ENCODE measurements at regions not wholly inside any gene's neighbourhood (a gene's known extent, or its start where the extent isn't known, plus 50 kb on each side); places are given as distances from the start of the nearest gene placed in this dataset.

DNA sequence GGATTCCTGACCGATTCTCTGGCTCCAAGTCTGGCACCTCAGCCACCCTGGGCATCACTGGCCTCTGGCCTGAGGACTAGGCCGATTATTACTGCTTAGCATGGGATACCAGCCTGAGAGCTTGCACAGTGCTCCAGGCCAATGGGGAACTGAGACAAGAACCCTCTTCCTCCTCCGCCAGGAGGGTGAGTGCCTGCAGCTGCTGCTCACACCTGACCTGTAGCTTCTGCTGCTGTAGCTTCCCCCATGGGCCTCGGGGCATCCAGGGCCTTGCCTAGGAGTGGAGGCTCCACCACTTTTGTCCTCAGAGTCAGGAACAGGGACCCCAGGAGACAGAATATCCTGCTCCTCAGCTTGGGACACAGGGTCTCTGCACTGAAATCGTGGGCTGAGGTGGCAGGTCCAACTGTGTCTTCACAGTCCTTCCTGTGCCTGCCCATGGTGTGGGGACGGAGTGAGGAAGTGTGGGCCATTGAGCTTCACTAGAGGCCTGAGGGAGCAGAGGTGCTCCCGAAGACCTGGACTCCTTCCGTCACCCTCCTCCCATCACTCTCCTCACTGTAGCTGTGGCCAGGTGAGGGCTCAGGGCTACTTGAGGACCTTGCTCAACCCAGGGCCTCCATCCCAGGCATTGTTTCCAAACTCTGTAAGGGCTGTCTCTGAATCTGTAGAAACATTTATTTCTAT, 103.8 kb downstream of the ZNF280B start:
- ATAC-seq (no peak), DNase-seq (ENCODE audit: missing footprints) (no peak)
- intact Hi-C loops (cut with DNase I): no loop called here

DNA sequence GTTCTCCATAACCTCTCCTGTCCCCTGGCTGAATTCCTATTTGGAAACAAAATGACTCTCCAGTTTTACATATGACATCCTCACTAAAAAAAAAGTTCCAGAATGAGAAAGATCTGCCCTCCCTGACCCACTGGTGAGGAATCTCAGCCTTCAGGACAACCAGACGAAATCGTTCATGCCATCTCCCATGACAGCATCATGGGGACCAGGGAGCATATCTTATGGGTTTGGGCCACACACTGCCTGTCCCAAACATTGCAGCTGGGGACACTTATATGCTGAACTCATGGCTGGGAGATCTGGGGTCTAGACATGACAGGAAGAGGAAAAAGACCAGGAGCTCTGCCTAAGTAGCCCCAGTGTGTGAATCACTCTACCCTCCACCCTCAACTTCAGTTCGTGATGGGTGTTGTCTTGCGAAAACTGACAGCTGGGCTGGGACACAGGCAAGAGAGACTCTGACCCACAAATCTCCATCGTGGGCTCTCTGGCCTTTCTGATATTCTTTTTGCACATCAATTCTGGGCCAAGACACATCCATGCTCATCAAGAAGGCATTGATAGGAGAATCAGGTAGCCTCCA, 102.0 kb downstream of the ZNF280B start:
- intact Hi-C loops (cut with DNase I): no loop called here
- ATAC-seq: no peak
- DNase-seq (ENCODE audit: missing footprints): no peak

DNA sequence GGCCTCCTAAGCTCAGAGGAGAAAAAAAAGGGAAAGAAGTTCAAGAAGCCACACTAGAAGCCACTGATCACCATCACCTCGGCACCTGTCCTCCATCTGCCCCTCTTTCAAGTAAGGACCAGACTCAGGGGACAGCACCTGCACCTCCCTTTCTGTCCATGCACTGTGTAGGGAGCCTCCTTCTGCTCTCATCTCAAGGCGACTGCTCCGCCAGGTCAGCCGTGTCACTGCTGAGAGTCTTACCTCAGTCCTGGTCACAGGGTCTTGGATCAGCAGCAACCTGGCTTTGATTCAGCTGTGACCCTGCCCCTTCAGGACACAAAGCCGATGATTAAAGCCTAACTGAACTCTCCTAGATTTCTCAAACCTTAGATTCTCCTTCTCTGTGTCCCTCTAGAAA, 101.5 kb downstream of the ZNF280B start:
- ATAC-seq (no peak), DNase-seq (ENCODE audit: missing footprints) (no peak)
- intact Hi-C loops (cut with DNase I): no loop called here

- DNase-seq (ENCODE audit: missing footprints): no peak
- no peak for ATAC-seq
- intact Hi-C loops (cut with DNase I): no loop called here
These were observed 100.3 kb downstream of the ZNF280B start for GRCh38 chr22:22408269-22408668.

GRCh38 chr22:22408731-22409696, 99.5 kb downstream of the ZNF280B start:
- DNase-seq (ENCODE audit: missing footprints): no peak
- ATAC-seq: peak; percentile 41
- intact Hi-C loops (cut with DNase I): no loop called here

GRCh38 chr22:22410121-22410520, 98.4 kb downstream of the ZNF280B start:
- DNase-seq (ENCODE audit: missing footprints): peak; percentile 87

GRCh38 chr22:22410677-22411076, 97.9 kb downstream of the ZNF280B start:
- DNase-seq (ENCODE audit: missing footprints): no peak
- intact Hi-C loops (cut with DNase I): no loop called here
- ATAC-seq: no peak

More at GRCh38 chr22:22410121-22410520, 98.4 kb downstream of the ZNF280B start:
- intact Hi-C loops (cut with DNase I): no loop called here
- peak; percentile 97 for ATAC-seq

GRCh38 chr22:22414266-22414665, 94.3 kb downstream of the ZNF280B start:
- ATAC-seq: no peak
- intact Hi-C loops (cut with DNase I): no loop called here
- no peak for DNase-seq (ENCODE audit: missing footprints)

GRCh38 chr22:22417495-22418162, 90.9 kb downstream of the ZNF280B start:
- intact Hi-C loops (cut with DNase I): no loop called here
- DNase-seq (ENCODE audit: missing footprints): no peak
- no peak for ATAC-seq

DNA sequence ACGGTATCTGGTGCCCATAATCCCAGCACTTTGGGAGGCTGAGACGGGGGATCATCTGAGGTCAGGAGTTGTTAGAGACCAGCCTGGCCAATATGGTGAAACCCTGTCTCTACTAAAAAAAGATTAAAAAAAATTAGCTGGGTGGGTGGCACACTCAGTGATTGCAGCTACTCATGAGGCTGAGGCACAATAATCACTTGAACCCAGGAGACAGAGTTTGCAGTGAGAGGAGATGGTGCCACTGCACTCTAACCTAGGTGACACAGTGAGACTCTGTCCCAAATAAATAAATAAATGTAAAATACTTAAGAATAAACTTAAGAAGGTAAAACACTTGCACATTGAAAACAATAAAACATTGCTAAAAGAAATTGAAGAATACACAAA, 90.4 kb downstream of the ZNF280B start:
- no peak for ATAC-seq
- intact Hi-C loops (cut with DNase I): no loop called here
- no peak for DNase-seq (ENCODE audit: missing footprints)

DNA sequence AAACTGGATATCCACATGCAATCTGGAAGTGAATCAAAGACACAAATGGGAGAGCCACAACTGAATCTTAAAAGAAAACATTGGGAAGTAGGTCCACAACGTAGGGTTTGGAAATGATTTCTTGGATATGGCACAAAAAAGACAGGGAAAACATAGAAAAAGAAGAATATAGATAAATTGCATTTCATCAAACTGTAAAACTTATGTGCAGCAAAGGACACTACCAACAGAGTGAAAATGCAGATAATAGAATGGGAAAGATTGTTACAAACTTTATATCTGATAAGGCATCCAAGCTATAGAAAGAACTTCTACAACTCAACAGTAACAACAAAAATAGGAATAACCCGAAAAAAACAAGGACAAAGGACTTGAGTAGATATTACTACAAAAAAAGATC, 89.6 kb downstream of the ZNF280B start:
- intact Hi-C loops (cut with DNase I): no loop called here
- no peak for DNase-seq (ENCODE audit: missing footprints)
- ATAC-seq: no peak

DNA sequence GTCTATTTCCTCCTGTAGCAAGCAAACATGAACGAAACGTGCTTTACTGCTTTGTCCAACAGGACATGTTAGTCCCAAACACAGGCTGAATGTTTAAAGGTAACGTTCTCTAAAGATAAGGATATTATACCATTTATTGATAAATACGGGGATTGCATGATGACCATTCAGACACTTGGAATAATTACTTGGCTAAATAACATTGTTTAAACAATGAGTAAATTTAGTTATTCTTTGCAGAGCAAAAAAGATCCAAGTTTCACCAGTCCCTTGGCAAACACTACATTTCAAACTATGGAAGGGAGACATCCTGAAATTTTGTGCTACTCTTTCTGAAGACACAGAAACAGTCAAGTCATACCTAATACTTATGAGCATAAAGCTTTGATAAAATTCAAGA, 88.0 kb downstream of the ZNF280B start:
- no peak for ATAC-seq
- no peak for DNase-seq (ENCODE audit: missing footprints)
- intact Hi-C loops (cut with DNase I): no loop called here

- DNase-seq (ENCODE audit: missing footprints) (no peak), ATAC-seq (no peak)
- intact Hi-C loops (cut with DNase I): no loop called here
These were observed 87.2 kb downstream of the ZNF280B start for GRCh38 chr22:22421392-22421791.

GRCh38 chr22:22422629-22423112, 85.9 kb downstream of the ZNF280B start:
- intact Hi-C loops (cut with DNase I): no loop called here
- ATAC-seq: no peak
- peak; percentile 79 for DNase-seq (ENCODE audit: missing footprints)

DNA sequence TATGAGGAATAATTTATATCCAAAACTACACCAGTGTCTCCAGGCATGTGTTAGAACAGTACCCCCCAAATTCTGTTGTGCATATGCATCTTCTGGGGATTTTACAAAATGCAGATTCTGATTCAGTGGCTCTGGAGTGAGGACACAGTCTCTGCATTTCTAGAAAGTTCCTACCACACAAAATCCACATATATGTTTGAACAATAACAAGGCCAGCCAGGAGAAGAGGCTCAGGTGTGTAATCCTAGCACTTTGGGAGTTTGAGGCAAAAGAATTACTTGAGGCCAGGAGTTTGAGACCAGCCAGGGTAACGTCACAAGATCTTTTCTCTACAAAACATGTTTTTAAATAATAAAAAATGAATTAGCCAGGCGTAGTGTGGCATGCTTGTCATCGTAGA, 84.9 kb downstream of the ZNF280B start:
- ATAC-seq (no peak), DNase-seq (ENCODE audit: missing footprints) (no peak)
- intact Hi-C loops (cut with DNase I): no loop called here

- ATAC-seq (no peak), DNase-seq (ENCODE audit: missing footprints) (no peak)
- intact Hi-C loops (cut with DNase I): no loop called here
These were observed 84.2 kb downstream of the ZNF280B start for GRCh38 chr22:22424210-22424800.

GRCh38 chr22:22424956-22425355, 83.6 kb downstream of the ZNF280B start:
- ATAC-seq: no peak
- intact Hi-C loops (cut with DNase I): no loop called here
- no peak for DNase-seq (ENCODE audit: missing footprints)

GRCh38 chr22:22425356-22425755, 83.2 kb downstream of the ZNF280B start:
- intact Hi-C loops (cut with DNase I): no loop called here
- ATAC-seq (no peak), DNase-seq (ENCODE audit: missing footprints) (no peak)
